GM12878 (cell line): ENCODE measurements at regions not wholly inside any gene's neighbourhood (a gene's known extent, or its start where the extent isn't known, plus 50 kb on each side); places are given as distances from the start of the nearest gene placed in this dataset.

ENCODE experiments used
- CTCF ChIP-seq, 3 experiments: IDR thresholded peaks in 2 of 3; conservative IDR thresholded peaks in 1 of 3; 2 replicates each; pipeline ENCODE4 v1.5.1; 2011; ENCODE audit warnings: low read depth in 3 of 3, low read length in 3 of 3, mild to moderate bottlenecking in 3 of 3, control low read depth in 2 of 3, moderate library complexity in 2 of 3, inconsistent platforms in 1 of 3, mixed read lengths in 1 of 3; ENCODE audit not compliant: control insufficient read depth in 2 of 3, insufficient read depth in 1 of 3; ENCODE audit errors: extremely low read depth in 1 of 3
- GABPA ChIP-seq: IDR thresholded peaks from 2 replicates; pipeline ENCODE4 v1.6.1; 2014; ENCODE audit warnings: antibody characterized with exemption, low read depth, mild to moderate bottlenecking, inconsistent platforms
- NBN ChIP-seq: fragments of 450-650 bp; IDR thresholded peaks from 2 replicates; pipeline ENCODE4 v1.6.1; 2016
- NR2C1 ChIP-seq: fragments of 450-650 bp; IDR thresholded peaks from 2 replicates; pipeline ENCODE4 v1.6.1; 2017; ENCODE audit warnings: antibody characterized with exemption, mild to moderate bottlenecking, moderate library complexity
- SUZ12 ChIP-seq: fragments of 200-600 bp; sonication (generic); IDR thresholded peaks from one replicate; pipeline ENCODE4 v1.6.1; 2018; ENCODE audit warnings: antibody characterized with exemption, mild to moderate bottlenecking; ENCODE audit not compliant: unreplicated experiment
- TF ChIP-seq, protein P1 (sequence below): IDR thresholded peaks from 2 replicates; pipeline ENCODE4 v1.6.1; 2011; ENCODE audit warnings: borderline replicate concordance, low read depth, mild to moderate bottlenecking, moderate library complexity, low read length; ENCODE audit not compliant: insufficient read depth, poor library complexity, severe bottlenecking

DNA sequence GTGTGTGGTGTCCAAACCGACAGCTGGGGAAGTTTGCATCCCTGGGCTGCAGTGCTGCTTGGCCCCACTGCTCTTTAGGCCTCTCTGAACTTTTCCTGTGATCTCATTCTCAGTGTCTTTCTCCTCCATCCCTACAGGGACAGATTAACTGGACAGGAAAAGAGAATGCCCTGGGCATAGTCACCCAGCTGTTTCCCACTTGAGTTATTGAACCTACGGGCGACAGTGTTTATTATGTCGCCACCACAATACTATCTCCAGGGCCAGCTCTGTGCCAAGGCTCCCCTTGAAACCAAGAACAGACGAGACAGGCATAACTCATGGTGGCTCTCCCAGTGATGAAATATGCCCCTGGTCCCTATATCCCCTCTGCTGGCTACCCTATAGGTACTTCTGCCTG lies 147.8 kb upstream of the EPHA7 start:
- TF ChIP-seq GABPA (no peak), CTCF (IDR thresholded peaks at IDR 0.05 in 2 of 3, conservative IDR thresholded peaks at IDR 0.05 in 1 of 3; ENCODE audit: control insufficient read depth in 2 of 3, extremely low read depth in 1 of 3, insufficient read depth in 1 of 3, low read depth in 3 of 3, low read length in 3 of 3) (no peak), NR2C1 (no peak), NBN (no peak), SUZ12 (no peak)
- TF ChIP-seq, protein P1, sequence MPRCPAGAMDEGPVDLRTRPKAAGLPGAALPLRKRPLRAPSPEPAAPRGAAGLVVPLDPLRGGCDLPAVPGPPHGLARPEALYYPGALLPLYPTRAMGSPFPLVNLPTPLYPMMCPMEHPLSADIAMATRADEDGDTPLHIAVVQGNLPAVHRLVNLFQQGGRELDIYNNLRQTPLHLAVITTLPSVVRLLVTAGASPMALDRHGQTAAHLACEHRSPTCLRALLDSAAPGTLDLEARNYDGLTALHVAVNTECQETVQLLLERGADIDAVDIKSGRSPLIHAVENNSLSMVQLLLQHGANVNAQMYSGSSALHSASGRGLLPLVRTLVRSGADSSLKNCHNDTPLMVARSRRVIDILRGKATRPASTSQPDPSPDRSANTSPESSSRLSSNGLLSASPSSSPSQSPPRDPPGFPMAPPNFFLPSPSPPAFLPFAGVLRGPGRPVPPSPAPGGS: no peak
